H9 (cell line): ENCODE measurements at regions not wholly inside any gene's neighbourhood (a gene's known extent, or its start where the extent isn't known, plus 50 kb on each side); places are given as distances from the start of the nearest gene placed in this dataset.

ENCODE experiments used
- DNase-seq: peaks from one replicate; pipeline ENCODE4 v3.0.0-alpha.2; 2017
- H2AFZ ChIP-seq: one replicate; pipeline ENCODE4 v1.6.1; 2013; ENCODE audit warnings: mild to moderate bottlenecking, low read length, control low read depth, moderate library complexity
- H2AK5ac ChIP-seq: 2 replicates; pipeline ENCODE4 v1.6.1; 2013; ENCODE audit warnings: low read length, control low read depth, mixed read lengths; ENCODE audit not compliant: insufficient read length
- H2BK120ac ChIP-seq: one replicate; pipeline ENCODE4 v1.6.1; 2013; ENCODE audit warnings: low read depth, mild to moderate bottlenecking, low read length, control low read depth, inconsistent platforms; ENCODE audit not compliant: poor library complexity, severe bottlenecking
- H2BK12ac ChIP-seq: 2 replicates; pipeline ENCODE4 v1.6.1; 2013; ENCODE audit warnings: low read length, control low read depth, mixed read lengths, low read depth; ENCODE audit not compliant: insufficient read length
- H2BK15ac ChIP-seq: 2 replicates; pipeline ENCODE4 v1.6.1; 2013; ENCODE audit warnings: low read depth, low read length, control low read depth
- H2BK20ac ChIP-seq: one replicate; pipeline ENCODE4 v1.6.1; 2013; ENCODE audit warnings: low read depth, mild to moderate bottlenecking, low read length, control low read depth, inconsistent platforms; ENCODE audit not compliant: poor library complexity, severe bottlenecking
- H2BK5ac ChIP-seq: 2 replicates; pipeline ENCODE4 v1.6.1; 2013; ENCODE audit warnings: low read length, control low read depth, mixed read lengths; ENCODE audit not compliant: insufficient read length
- H3K14ac ChIP-seq: 2 replicates; pipeline ENCODE4 v1.6.1; 2013; ENCODE audit warnings: low read length, control low read depth; ENCODE audit not compliant: insufficient read depth
- H3K18ac ChIP-seq: 2 replicates; pipeline ENCODE4 v1.6.1; 2013; ENCODE audit warnings: low read depth, mild to moderate bottlenecking, mixed read lengths, low read length, control low read depth; ENCODE audit not compliant: insufficient read length
- H3K23ac ChIP-seq: 2 replicates; pipeline ENCODE4 v1.6.1; 2013; ENCODE audit warnings: low read length, control low read depth, mixed read lengths, low read depth; ENCODE audit not compliant: insufficient read length
- H3K23me2 ChIP-seq: 2 replicates; pipeline ENCODE4 v1.6.1; 2013; ENCODE audit warnings: low read depth, mild to moderate bottlenecking, mixed read lengths, low read length, control low read depth; ENCODE audit not compliant: insufficient read length, poor library complexity, severe bottlenecking
- H3K27ac ChIP-seq: 2 replicates; pipeline ENCODE4 v1.5.1; 2013; ENCODE audit warnings: low read length, control low read depth, mixed read lengths, low read depth; ENCODE audit not compliant: insufficient read length
- H3K27me3 ChIP-seq: 2 replicates; pipeline ENCODE4 v1.6.1; 2013; ENCODE audit warnings: low read length, control low read depth, inconsistent platforms; ENCODE audit not compliant: insufficient read depth
- H3K4ac ChIP-seq: 2 replicates; pipeline ENCODE4 v1.6.1; 2013; ENCODE audit warnings: low read depth, mild to moderate bottlenecking, control low read depth, inconsistent platforms, low read length, moderate library complexity
- H3K4me1 ChIP-seq: 2 replicates; pipeline ENCODE4 v1.6.1; 2013; ENCODE audit warnings: low read length, control low read depth, inconsistent platforms; ENCODE audit not compliant: insufficient read depth
- H3K4me2 ChIP-seq: 2 replicates; pipeline ENCODE4 v1.6.1; 2013; ENCODE audit warnings: low read length, control low read depth, mixed read lengths; ENCODE audit not compliant: insufficient read length, insufficient read depth
- H3K56ac ChIP-seq: 2 replicates; pipeline ENCODE4 v1.6.1; 2013; ENCODE audit warnings: low read depth, mild to moderate bottlenecking, mixed read lengths, low read length, control low read depth; ENCODE audit not compliant: insufficient read length
- H3K79me1 ChIP-seq: 2 replicates; pipeline ENCODE4 v1.6.1; 2013; ENCODE audit warnings: low read depth, mild to moderate bottlenecking, moderate library complexity, low read length, control low read depth, inconsistent platforms; ENCODE audit not compliant: insufficient read depth, poor library complexity, severe bottlenecking
- H3K79me2 ChIP-seq: 2 replicates; pipeline ENCODE4 v1.6.1; 2013; ENCODE audit warnings: low read length, control low read depth, inconsistent platforms; ENCODE audit not compliant: insufficient read depth
- H3K9ac ChIP-seq: 2 replicates; pipeline ENCODE4 v1.6.1; 2013; ENCODE audit warnings: low read length, control low read depth, mixed read lengths; ENCODE audit not compliant: insufficient read length; ENCODE audit errors: extremely low read depth
- H3K9me3 ChIP-seq: one replicate; pipeline ENCODE4 v1.6.1; 2013; ENCODE audit warnings: low read depth, low read length, inconsistent platforms; ENCODE audit not compliant: control insufficient read depth
- H3T11ph ChIP-seq: one replicate; pipeline ENCODE4 v1.6.1; 2013; ENCODE audit warnings: mild to moderate bottlenecking, low read length, control low read depth, inconsistent platforms
- H4K20me1 ChIP-seq: one replicate; pipeline ENCODE4 v1.6.1; 2013; ENCODE audit not compliant: control insufficient read depth, insufficient read length, insufficient read depth
- H4K5ac ChIP-seq: 2 replicates; pipeline ENCODE4 v1.6.1; 2013; ENCODE audit warnings: low read depth, mild to moderate bottlenecking, mixed read lengths, low read length, control low read depth; ENCODE audit not compliant: insufficient read length
- H4K8ac ChIP-seq: replicated peaks from 2 replicates; pipeline ENCODE4 v1.6.1; 2013; ENCODE audit warnings: low read length, control low read depth, mixed read lengths, low read depth; ENCODE audit not compliant: insufficient read length
- H4K91ac ChIP-seq: 2 replicates; pipeline ENCODE4 v1.6.1; 2013; ENCODE audit warnings: low read depth, mild to moderate bottlenecking, moderate library complexity, mixed read lengths, low read length, control low read depth; ENCODE audit not compliant: insufficient read length
- H3K27ac Mint-ChIP-seq, 3 experiments: 2 replicates in 2 of 3; 3 replicates in 1 of 3; pipeline ENCODE4 v1.8.0; 2020 to 2021; ENCODE audit warnings: mixed read lengths in 3 of 3, mild to moderate bottlenecking in 1 of 3, moderate library complexity in 1 of 3
- H3K27me3 Mint-ChIP-seq: 2 replicates; pipeline ENCODE4 v1.8.0; 2021; ENCODE audit warnings: low read depth, mild to moderate bottlenecking, moderate library complexity, mixed read lengths
- H3K36me3 Mint-ChIP-seq, 3 experiments: 2 replicates in 2 of 3; 3 replicates in 1 of 3; pipeline ENCODE4 v1.8.0; 2020 to 2021; ENCODE audit warnings: low read depth in 3 of 3, mixed read lengths in 3 of 3; ENCODE audit not compliant: insufficient read depth in 1 of 3
- H3K4me1 Mint-ChIP-seq, 2 experiments: 2 replicates each; pipeline ENCODE4 v1.8.0; 2020; ENCODE audit warnings: mixed read lengths in 2 of 2
- H3K4me3 Mint-ChIP-seq, 2 experiments: 2 replicates in 1 of 2; 3 replicates in 1 of 2; pipeline ENCODE4 v1.8.0; 2020 to 2021; ENCODE audit warnings: mild to moderate bottlenecking in 2 of 2, mixed read lengths in 2 of 2, moderate library complexity in 1 of 2
- H3K9me3 Mint-ChIP-seq, 2 experiments: 2 replicates in 1 of 2; 3 replicates in 1 of 2; pipeline ENCODE4 v1.8.0; 2020; ENCODE audit warnings: mild to moderate bottlenecking in 2 of 2, mixed read lengths in 2 of 2, moderate library complexity in 1 of 2
- WGBS: extraction: QIAGEN DNeasy Blood & Tissue Kit; methylation state at CpG from one replicate; pipeline ENCODE4 v1.1.7; 2013; ENCODE audit warnings: missing lambda C conversion rate, low lambda C conversion rate, mixed read lengths; ENCODE audit not compliant: insufficient read length; ENCODE audit errors: extremely low coverage; 5-methylcytosine and 5-hydroxymethylcytosine counted together
- TF ChIP-seq, protein P1 (sequence below): fragments of 200-600 bp; sonication (generic); conservative IDR thresholded peaks from 3 replicates; pipeline ENCODE4 v1.8.0; 2021; ENCODE audit warnings: antibody characterized with exemption, mild to moderate bottlenecking

DNA sequence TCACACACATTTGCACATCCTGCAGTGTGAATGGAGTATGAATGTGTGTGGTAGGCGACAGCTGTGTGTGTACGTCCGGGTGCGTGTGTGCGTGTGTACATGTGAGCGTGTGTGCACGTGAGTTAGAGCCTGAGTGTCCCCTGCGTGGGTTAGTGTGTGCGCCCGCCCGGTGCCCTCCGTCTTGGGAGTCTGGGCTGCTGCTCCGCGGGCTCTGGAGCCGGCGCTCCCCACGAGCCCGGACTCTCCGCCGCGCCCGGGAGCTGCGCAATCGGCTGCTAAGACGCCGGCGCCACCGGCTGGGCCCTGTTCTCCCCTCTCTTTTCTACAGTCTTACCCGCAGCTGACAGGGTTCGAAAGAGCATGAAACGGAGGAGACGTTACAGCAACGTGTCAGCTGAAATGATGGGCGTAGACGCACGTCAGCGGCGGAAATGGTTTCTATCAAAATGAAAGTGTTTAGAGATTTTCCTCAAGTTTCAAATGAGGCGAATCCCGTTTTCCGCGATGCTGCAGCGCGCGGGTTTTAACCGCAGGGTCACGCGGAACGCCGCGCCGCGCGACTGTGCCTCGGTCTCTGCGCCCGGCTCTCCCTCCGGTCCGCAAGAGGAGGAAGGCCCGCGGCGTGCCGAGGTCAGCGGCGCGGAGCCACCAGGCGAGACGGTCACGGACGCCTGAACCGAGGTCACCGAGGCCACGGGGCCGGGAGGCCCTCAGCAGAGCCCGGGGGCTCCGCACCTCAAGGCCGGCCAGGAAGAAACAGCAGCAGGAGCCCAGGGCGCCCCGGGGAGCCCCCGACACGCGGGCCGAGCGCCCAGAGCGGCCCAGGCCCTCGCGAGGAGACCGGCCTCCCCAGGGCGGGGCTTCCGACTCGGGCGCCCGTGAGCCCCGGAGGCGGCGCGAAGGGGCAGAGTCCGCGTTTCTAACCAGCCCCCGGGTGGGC lies 95.3 kb upstream of the BHLHE23 start:
- H2BK15ac ChIP-seq, result no peak overlapping the region
- no peaks in the 10 kb centered on the region for H3K9me3 ChIP-seq
- H3K9ac ChIP-seq, result no peak overlapping the region
- H4K5ac ChIP-seq, result no peak overlapping the region
- peaks cover 22% of the 10 kb centered on the region; the same call in 1 of the 2 replicates for H3K27me3 ChIP-seq
- Mint-ChIP-seq H3K27me3 (peaks cover 32% of the 10 kb centered on the region), H3K36me3 (no peaks in the 10 kb centered on the region), H3K4me3 (peak overlapping the region; percentile 64 to 82), H3K9me3 (peaks cover 2 to 10% of the 10 kb centered on the region in 2 experiments; a peak in 4 of 5 replicates), H3K27ac (no peak overlapping the region), H3K4me1 (peaks cover 2 to 5% of the 10 kb centered on the region in 2 experiments; a peak in 3 of 4 replicates)
- H4K8ac ChIP-seq, result no peak overlapping the region
- no CpG with 5 or more reads among the region's 100 CpGs for WGBS
- TF ChIP-seq, protein P1, sequence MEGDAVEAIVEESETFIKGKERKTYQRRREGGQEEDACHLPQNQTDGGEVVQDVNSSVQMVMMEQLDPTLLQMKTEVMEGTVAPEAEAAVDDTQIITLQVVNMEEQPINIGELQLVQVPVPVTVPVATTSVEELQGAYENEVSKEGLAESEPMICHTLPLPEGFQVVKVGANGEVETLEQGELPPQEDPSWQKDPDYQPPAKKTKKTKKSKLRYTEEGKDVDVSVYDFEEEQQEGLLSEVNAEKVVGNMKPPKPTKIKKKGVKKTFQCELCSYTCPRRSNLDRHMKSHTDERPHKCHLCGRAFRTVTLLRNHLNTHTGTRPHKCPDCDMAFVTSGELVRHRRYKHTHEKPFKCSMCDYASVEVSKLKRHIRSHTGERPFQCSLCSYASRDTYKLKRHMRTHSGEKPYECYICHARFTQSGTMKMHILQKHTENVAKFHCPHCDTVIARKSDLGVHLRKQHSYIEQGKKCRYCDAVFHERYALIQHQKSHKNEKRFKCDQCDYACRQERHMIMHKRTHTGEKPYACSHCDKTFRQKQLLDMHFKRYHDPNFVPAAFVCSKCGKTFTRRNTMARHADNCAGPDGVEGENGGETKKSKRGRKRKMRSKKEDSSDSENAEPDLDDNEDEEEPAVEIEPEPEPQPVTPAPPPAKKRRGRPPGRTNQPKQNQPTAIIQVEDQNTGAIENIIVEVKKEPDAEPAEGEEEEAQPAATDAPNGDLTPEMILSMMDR, result no peak
- no peaks in the 10 kb centered on the region for H3K79me2 ChIP-seq
- H2BK20ac ChIP-seq, result no peak overlapping the region
- no peak overlapping the region for H3K4ac ChIP-seq
- H3K14ac ChIP-seq, result no peak overlapping the region
- H2BK5ac ChIP-seq, result no peak overlapping the region
- H3K4me2 ChIP-seq, result peak overlapping the region; percentile 86
- peaks cover 16% of the 10 kb centered on the region for H3K23me2 ChIP-seq
- DNase-seq, result peak; percentile 40
- no peak overlapping the region for H3K23ac ChIP-seq
- H3K27ac ChIP-seq, result no peak overlapping the region
- no peak overlapping the region for H2AK5ac ChIP-seq
- no peak overlapping the region for H3K18ac ChIP-seq
- no peak overlapping the region for H2BK120ac ChIP-seq
- H3K79me1 ChIP-seq, result no peaks in the 10 kb centered on the region
- no peak overlapping the region for H3K56ac ChIP-seq
- H2AFZ ChIP-seq, result no peak overlapping the region
- H4K91ac ChIP-seq, result no peak overlapping the region
- H2BK12ac ChIP-seq, result no peak overlapping the region
- H4K20me1 ChIP-seq, result no peaks in the 10 kb centered on the region
- H3K4me1 ChIP-seq, result peaks cover 3% of the 10 kb centered on the region; the same call in 1 of the 2 replicates
- H3T11ph ChIP-seq, result no peak overlapping the region
